ENCODE measurements at regions not wholly inside any gene's neighbourhood (a gene's known extent, or its start where the extent isn't known, plus 50 kb on each side); places are given as distances from the start of the nearest gene placed in this dataset.

DNA sequence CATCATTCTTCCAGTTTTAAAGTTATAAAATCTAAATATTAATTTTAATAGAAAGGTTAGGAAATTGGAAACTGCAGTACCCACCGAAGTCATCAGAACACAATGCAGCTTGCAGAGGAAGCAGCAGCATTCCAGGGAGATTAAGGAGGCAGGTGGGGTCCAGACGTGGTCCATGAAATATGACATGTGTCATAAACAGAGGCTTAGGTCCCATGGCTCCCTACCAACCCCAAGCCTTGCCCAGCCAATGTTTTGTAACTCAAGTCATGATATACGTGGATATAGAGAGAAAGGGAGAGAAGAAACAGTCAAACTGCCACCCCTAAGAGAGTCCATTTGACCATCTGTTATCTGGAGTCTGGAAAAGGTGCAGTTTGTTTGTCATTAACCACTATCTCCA lies 670.0 kb downstream of the TOX3 start:
- TF ChIP-seq, protein P1, sequence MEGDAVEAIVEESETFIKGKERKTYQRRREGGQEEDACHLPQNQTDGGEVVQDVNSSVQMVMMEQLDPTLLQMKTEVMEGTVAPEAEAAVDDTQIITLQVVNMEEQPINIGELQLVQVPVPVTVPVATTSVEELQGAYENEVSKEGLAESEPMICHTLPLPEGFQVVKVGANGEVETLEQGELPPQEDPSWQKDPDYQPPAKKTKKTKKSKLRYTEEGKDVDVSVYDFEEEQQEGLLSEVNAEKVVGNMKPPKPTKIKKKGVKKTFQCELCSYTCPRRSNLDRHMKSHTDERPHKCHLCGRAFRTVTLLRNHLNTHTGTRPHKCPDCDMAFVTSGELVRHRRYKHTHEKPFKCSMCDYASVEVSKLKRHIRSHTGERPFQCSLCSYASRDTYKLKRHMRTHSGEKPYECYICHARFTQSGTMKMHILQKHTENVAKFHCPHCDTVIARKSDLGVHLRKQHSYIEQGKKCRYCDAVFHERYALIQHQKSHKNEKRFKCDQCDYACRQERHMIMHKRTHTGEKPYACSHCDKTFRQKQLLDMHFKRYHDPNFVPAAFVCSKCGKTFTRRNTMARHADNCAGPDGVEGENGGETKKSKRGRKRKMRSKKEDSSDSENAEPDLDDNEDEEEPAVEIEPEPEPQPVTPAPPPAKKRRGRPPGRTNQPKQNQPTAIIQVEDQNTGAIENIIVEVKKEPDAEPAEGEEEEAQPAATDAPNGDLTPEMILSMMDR (IDR thresholded peaks at IDR 0.05; ENCODE audit: borderline replicate concordance): no peak
- intact Hi-C loops (cut with micrococcal nuclease): no loop called here
- no peak overlapping the region for H3K27ac ChIP-seq (replicated peaks)
- no peaks in the 10 kb centered on the region for H3K27me3 ChIP-seq (ENCODE audit: low read depth)
- H3K9me3 ChIP-seq (replicated peaks): peaks cover 17% of the 10 kb centered on the region
- no peak overlapping the region for H3K4me3 ChIP-seq
- H3K4me1 ChIP-seq: no peaks in the 10 kb centered on the region
- DNase-seq: no peak
- no peaks in the 10 kb centered on the region for H3K36me3 ChIP-seq

DNA sequence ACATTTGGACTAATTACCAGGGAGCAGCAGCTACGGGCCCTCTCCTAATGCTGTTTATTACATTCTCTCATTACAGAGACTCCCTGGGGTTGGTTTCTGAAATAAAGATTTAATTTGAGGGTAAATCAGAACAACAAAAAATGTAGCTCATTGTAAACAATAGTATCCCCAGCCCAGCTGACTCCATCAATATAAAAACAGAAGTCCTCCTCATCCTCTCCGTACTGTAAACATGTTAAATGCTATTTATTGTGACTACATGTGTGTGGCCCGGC lies 670.4 kb downstream of the TOX3 start:
- DNase-seq: no peak
- Histone ChIP-seq H3K4me3 (no peak overlapping the region), H3K4me1 (no peaks in the 10 kb centered on the region), H3K27me3 (ENCODE audit: low read depth) (no peaks in the 10 kb centered on the region), H3K27ac (replicated peaks) (no peak overlapping the region), H3K9me3 (replicated peaks) (peaks cover 17% of the 10 kb centered on the region), H3K36me3 (no peaks in the 10 kb centered on the region)
- TF ChIP-seq, protein P1 (IDR thresholded peaks at IDR 0.05; ENCODE audit: borderline replicate concordance): no peak
- intact Hi-C loops (cut with micrococcal nuclease): no loop called here

DNA sequence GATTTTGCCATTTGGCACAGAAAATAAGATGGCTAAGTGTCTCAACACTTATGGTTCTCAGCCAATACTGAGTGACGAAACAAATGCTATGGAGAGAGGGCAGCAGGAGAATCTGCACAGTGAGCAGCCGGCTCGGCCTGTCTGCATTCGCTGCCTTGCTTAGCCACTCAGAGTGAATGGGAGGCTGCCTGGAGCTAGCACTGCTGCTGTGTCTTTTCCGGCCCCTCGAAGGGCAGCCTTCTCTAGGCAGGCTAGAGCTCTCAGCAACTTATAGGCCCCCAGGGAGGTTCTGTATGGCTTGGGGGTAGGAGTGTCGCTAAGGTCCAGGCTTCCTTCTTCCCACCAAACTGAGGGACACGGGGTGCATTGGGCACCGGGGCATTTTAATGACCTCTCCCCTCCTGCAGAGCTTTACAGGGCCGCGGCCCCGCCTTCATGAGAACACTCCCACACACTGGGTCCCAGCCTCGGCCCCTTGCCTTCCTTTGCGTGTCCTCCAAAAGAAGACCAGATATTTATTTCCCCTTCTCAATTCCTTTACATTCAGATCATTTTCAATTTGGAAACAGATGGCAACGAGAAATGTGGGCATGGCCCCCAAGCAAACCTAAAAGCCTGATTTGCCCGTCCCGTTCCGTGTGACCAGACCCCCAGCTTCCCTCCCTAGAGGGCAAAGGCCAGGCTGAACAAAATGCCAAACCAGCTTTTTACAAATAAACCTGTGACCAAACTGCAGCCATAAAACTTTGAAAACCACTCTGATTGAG lies 670.9 kb downstream of the TOX3 start:
- Histone ChIP-seq H3K27ac (replicated peaks) (no peak overlapping the region), H3K4me3 (no peak overlapping the region), H3K27me3 (ENCODE audit: low read depth) (no peaks in the 10 kb centered on the region), H3K4me1 (no peaks in the 10 kb centered on the region), H3K36me3 (no peaks in the 10 kb centered on the region), H3K9me3 (replicated peaks) (peaks cover 17% of the 10 kb centered on the region)
- TF ChIP-seq, protein P1 (IDR thresholded peaks at IDR 0.05; ENCODE audit: borderline replicate concordance): no peak
- intact Hi-C loops (cut with micrococcal nuclease): no loop called here
- no peak for DNase-seq

DNA sequence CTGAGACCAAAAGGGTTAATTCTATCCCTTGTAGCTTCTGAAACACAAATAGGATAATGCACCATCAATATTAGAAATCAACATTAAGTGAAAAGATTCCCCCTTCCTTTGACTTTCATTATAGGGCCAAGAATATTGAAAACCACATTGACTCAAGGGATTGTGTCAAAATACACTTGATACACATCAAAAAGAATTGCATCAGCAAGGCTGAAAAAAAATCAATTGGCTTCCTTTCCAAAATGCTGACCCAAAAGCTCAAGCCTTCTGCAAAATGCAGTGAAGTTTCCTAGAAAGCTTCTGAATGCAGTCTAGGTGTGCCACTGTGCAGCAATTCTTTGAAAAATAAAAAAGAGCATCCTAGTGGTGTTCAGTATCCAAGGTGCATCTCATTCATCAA lies 674.4 kb downstream of the TOX3 start:
- H3K9me3 ChIP-seq (replicated peaks): peaks cover 17% of the 10 kb centered on the region
- no peak overlapping the region for H3K4me3 ChIP-seq
- no peak overlapping the region for H3K27ac ChIP-seq (replicated peaks)
- intact Hi-C loops (cut with micrococcal nuclease): no loop called here
- no peaks in the 10 kb centered on the region for H3K36me3 ChIP-seq
- no peak for DNase-seq
- no peaks in the 10 kb centered on the region for H3K4me1 ChIP-seq
- no peaks in the 10 kb centered on the region for H3K27me3 ChIP-seq (ENCODE audit: low read depth)
- TF ChIP-seq, protein P1 (IDR thresholded peaks at IDR 0.05; ENCODE audit: borderline replicate concordance): no peak

DNA sequence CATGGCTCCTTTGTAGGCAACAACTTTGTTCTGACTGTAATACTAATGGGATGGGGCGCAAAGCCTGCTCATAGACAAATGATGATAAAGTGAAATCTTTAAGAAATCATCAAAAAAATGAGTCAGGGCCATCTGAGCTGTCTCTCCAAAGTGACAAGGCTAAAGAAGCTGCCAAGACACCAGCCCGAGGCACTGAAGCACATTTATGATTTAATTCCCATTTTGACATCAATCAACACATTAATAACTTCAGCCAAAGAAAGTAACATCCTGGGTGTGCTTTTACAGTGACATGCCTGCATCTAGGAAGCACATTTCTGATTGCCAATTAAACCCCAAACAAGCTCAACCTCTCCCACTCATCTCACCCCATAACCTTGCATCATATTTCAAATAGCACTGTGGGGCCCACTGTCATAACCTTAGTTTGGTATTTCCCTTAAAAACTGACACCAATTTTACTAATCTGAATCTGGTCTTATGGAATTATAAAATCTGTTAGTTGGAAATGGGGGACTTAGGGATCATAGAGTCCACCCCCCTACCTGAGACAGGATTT lies 676.6 kb downstream of the TOX3 start:
- DNase-seq: no peak
- H3K27ac ChIP-seq (replicated peaks): no peak overlapping the region

More for the DNA sequence above, 676.6 kb downstream of the TOX3 start:
- Histone ChIP-seq H3K4me1 (no peaks in the 10 kb centered on the region), H3K4me3 (no peak overlapping the region), H3K9me3 (replicated peaks) (peaks cover 17% of the 10 kb centered on the region), H3K27me3 (ENCODE audit: low read depth) (no peaks in the 10 kb centered on the region), H3K36me3 (no peaks in the 10 kb centered on the region)
- intact Hi-C loops (cut with micrococcal nuclease): no loop called here
- TF ChIP-seq, protein P1 (IDR thresholded peaks at IDR 0.05; ENCODE audit: borderline replicate concordance): no peak

All from left ventricle myocardium inferior (tissue), 1 donor.